ENCODE measurements at regions not wholly inside any gene's neighbourhood (a gene's known extent, or its start where the extent isn't known, plus 50 kb on each side); places are given as distances from the start of the nearest gene placed in this dataset.

DNA sequence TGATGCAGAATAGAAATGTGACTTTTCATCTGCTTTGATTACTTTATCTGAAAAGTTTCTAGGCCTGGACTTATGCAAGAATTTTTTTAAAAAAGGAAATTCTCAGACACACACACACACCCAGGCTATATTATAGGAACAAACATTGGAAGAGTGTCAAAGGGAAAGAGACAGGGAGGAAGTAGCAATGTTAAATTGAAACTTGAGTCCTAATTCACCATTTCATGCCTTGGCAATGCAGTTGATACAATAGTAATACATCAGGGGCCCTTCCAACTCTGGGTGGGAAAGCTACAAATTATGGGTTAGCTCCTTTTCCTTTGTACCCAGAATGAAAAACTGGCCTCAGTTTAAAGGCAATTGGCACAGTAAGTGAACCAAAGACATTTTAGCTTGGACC, 258.0 kb upstream of the LYZL1 start:
- DNase-seq (ENCODE audit: low read depth, low spot score) (no peak), ATAC-seq (no peak)
- Histone ChIP-seq H3K9me3 (ENCODE audit: control insufficient read depth, insufficient read depth, low read depth, low read length) (no peaks in the 10 kb centered on the region), H3K4me1 (ENCODE audit: control insufficient read depth, insufficient read depth, low read length) (no peaks in the 10 kb centered on the region), H3K27me3 (ENCODE audit: control insufficient read depth, insufficient read depth, low read length) (no peaks in the 10 kb centered on the region), H3K4me3 (ENCODE audit: low read depth in 2 of 2, low read length in 2 of 2) (no peak overlapping the region), H3K27ac (ENCODE audit: low read length) (no peak overlapping the region), H3K36me3 (ENCODE audit: control insufficient read depth, insufficient read depth, low read length) (no peaks in the 10 kb centered on the region)
- CTCF ChIA-PET = no interaction called here
- POLR2A ChIA-PET = no interaction called here
- in situ Hi-C loops (cut with HindIII; ENCODE audit: low pct_unique_long_range_greater_than_20kb, low sequenced_read_pairs) (no loop called here), intact Hi-C loops (cut with micrococcal nuclease; ENCODE audit: unreplicated experiment) (no loop called here)
- TF ChIP-seq SIN3A (IDR thresholded peaks at IDR 0.05; ENCODE audit: borderline replicate concordance, insufficient read depth, low read depth, low read length) (no peak), REST (IDR thresholded peaks at IDR 0.05; ENCODE audit: insufficient read depth in 1 of 2, low read depth in 2 of 2, low read length in 1 of 2) (no peak), POLR2AphosphoS5 (IDR thresholded peaks at IDR 0.05; ENCODE audit: low read depth, low read length) (no peak), CTCF (IDR thresholded peaks at IDR 0.05) (no peak), TCF7L2 (IDR thresholded peaks at IDR 0.05; ENCODE audit: low read depth, low read length) (no peak)
- BruUV-seq (replicated peaks) = no TSS peak

DNA sequence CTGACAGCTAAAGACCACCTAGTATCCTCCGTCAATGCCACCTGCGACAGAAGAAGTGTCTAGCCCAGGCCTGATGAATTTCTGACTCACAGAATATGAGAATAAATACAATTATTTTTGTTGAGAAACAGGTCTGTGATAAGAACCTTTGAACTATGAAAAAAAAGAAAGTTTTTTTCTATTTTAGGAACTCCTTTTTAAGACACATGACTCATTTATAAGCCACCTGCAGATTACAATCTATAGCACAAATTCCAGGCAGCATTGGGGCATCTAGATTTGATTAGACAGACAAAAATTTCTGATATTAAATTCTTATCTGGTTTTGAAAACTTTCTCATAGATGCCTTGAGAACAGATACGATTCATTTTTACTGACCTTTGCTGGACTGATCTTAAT, 256.7 kb upstream of the LYZL1 start:
- POLR2A ChIA-PET = no interaction called here
- in situ Hi-C loops (cut with HindIII; ENCODE audit: low pct_unique_long_range_greater_than_20kb, low sequenced_read_pairs) = no loop called here
- no peak for DNase-seq (ENCODE audit: low read depth, low spot score)

More for the DNA sequence above, 256.7 kb upstream of the LYZL1 start:
- Histone ChIP-seq H3K4me3 (ENCODE audit: low read depth in 2 of 2, low read length in 2 of 2) (no peak overlapping the region), H3K9me3 (ENCODE audit: control insufficient read depth, insufficient read depth, low read depth, low read length) (no peaks in the 10 kb centered on the region), H3K27ac (ENCODE audit: low read length) (no peak overlapping the region), H3K27me3 (ENCODE audit: control insufficient read depth, insufficient read depth, low read length) (no peaks in the 10 kb centered on the region), H3K36me3 (ENCODE audit: control insufficient read depth, insufficient read depth, low read length) (no peaks in the 10 kb centered on the region), H3K4me1 (ENCODE audit: control insufficient read depth, insufficient read depth, low read length) (no peaks in the 10 kb centered on the region)
- ATAC-seq = no peak
- no peak for TF ChIP-seq POLR2AphosphoS5 (IDR thresholded peaks at IDR 0.05; ENCODE audit: low read depth, low read length)
- no peak for TF ChIP-seq SIN3A (IDR thresholded peaks at IDR 0.05; ENCODE audit: borderline replicate concordance, insufficient read depth, low read depth, low read length)
- no peak for TF ChIP-seq REST (IDR thresholded peaks at IDR 0.05; ENCODE audit: insufficient read depth in 1 of 2, low read depth in 2 of 2, low read length in 1 of 2)
- no peak for TF ChIP-seq CTCF (IDR thresholded peaks at IDR 0.05)
- TF ChIP-seq TCF7L2 (IDR thresholded peaks at IDR 0.05; ENCODE audit: low read depth, low read length) = no peak
- intact Hi-C loops (cut with micrococcal nuclease; ENCODE audit: unreplicated experiment) = no loop called here
- BruUV-seq (replicated peaks) = no TSS peak
- CTCF ChIA-PET = no interaction called here

Data from Panc1 (cell line).